Fibroblast of mammary gland (primary cell): ENCODE measurements at regions not wholly inside any gene's neighbourhood (a gene's known extent, or its start where the extent isn't known, plus 50 kb on each side); places are given as distances from the start of the nearest gene placed in this dataset.

Experiments
- DNase-seq: peaks from one replicate; pipeline ENCODE4 v3.0.0-alpha.2; 2010; ENCODE audit warnings: low read depth
- H3K4me3 ChIP-seq: 2 replicates; pipeline ENCODE4 v1.5.1; 2011; ENCODE audit warnings: low read depth, mild to moderate bottlenecking, low read length, moderate library complexity; ENCODE audit not compliant: control insufficient read depth
- CTCF ChIP-seq: conservative IDR thresholded peaks from 2 replicates; pipeline ENCODE4 v1.5.1; 2011; ENCODE audit warnings: low read depth, low read length, inconsistent platforms; ENCODE audit not compliant: control insufficient read depth, insufficient read depth

- DNase-seq = no peak
- no peak overlapping the region for H3K4me3 ChIP-seq
- no peak for TF ChIP-seq CTCF
Measured at GRCh38 chr21:38983560-38983959, 177.8 kb downstream of the ETS2 start.

GRCh38 chr21:38982804-38983203 lies 177.1 kb downstream of the ETS2 start:
- H3K4me3 ChIP-seq = no peak overlapping the region
- no peak for TF ChIP-seq CTCF
- no peak for DNase-seq

GRCh38 chr21:38982096-38982495 lies 176.4 kb downstream of the ETS2 start:
- H3K4me3 ChIP-seq = no peak overlapping the region
- no peak for TF ChIP-seq CTCF
- no peak for DNase-seq

GRCh38 chr21:38980416-38981313 lies 174.9 kb downstream of the ETS2 start:
- DNase-seq = no peak
- H3K4me3 ChIP-seq = no peak overlapping the region
- no peak for TF ChIP-seq CTCF

GRCh38 chr21:38979271-38980121 lies 173.8 kb downstream of the ETS2 start:
- DNase-seq = peak; percentile 64
- no peak overlapping the region for H3K4me3 ChIP-seq
- TF ChIP-seq CTCF = no peak

- no peak for TF ChIP-seq CTCF
- DNase-seq = no peak
- H3K4me3 ChIP-seq = no peak overlapping the region
Measured at GRCh38 chr21:38976900-38977299, 171.2 kb downstream of the ETS2 start.
